Fibroblast of lung (primary cell): ENCODE measurements at regions not wholly inside any gene's neighbourhood (a gene's known extent, or its start where the extent isn't known, plus 50 kb on each side); places are given as distances from the start of the nearest gene placed in this dataset.
A peak's percentile ranks its signal among the peaks of the same experiment; 100 is the strongest.

ENCODE experiments used
- DNase-seq, 2 donors: peaks; one replicate each; pipeline versions ENCODE4 v3.0.0 to v3.0.0-alpha.2; 2010; ENCODE audit warnings: low read depth in 2 of 2
- H2AFZ ChIP-seq: 2 replicates; pipeline ENCODE4 v1.5.1; 2012; ENCODE audit warnings: low read length, control low read depth, inconsistent platforms
- H3K27ac ChIP-seq: 2 replicates; pipeline ENCODE4 v1.5.1; 2011; ENCODE audit warnings: low read length, control low read depth; ENCODE audit not compliant: insufficient read depth
- H3K27me3 ChIP-seq: 2 replicates; pipeline ENCODE4 v1.5.1; 2011; ENCODE audit warnings: mild to moderate bottlenecking, low read length; ENCODE audit not compliant: control insufficient read depth, insufficient read depth
- H3K36me3 ChIP-seq: 2 replicates; pipeline ENCODE4 v1.5.1; 2011; ENCODE audit warnings: low read length; ENCODE audit not compliant: control insufficient read depth, insufficient read depth
- H3K4me1 ChIP-seq: 2 replicates; pipeline ENCODE4 v1.5.1; 2011; ENCODE audit warnings: low read length; ENCODE audit not compliant: control insufficient read depth, insufficient read depth; ENCODE audit errors: extremely low read depth
- H3K4me2 ChIP-seq: 2 replicates; pipeline ENCODE4 v1.5.1; 2011; ENCODE audit warnings: low read length, control low read depth; ENCODE audit not compliant: insufficient read depth; ENCODE audit errors: extremely low read depth
- H3K4me3 ChIP-seq, 4 experiments: fragments of 200-600 bp in 1 of 4; sonication (generic) in 1 of 4; replicated peaks in 1 of 4; 2 replicates each; pipeline ENCODE4 v1.5.1; 2011 to 2016; ENCODE audit warnings: low read length in 4 of 4, low read depth in 3 of 4, mild to moderate bottlenecking in 3 of 4, control low read depth in 2 of 4, inconsistent platforms in 1 of 4, mixed read lengths in 1 of 4; ENCODE audit not compliant: insufficient read depth in 1 of 4; ENCODE audit errors: control extremely low read depth in 1 of 4
- H3K79me2 ChIP-seq: 2 replicates; pipeline ENCODE4 v1.5.1; 2012; ENCODE audit warnings: mild to moderate bottlenecking, low read length, inconsistent platforms; ENCODE audit not compliant: control insufficient read depth, insufficient read depth
- H3K9ac ChIP-seq: 2 replicates; pipeline ENCODE4 v1.5.1; 2011; ENCODE audit warnings: mild to moderate bottlenecking, low read length, control low read depth; ENCODE audit not compliant: insufficient read depth
- H3K9me3 ChIP-seq: 2 replicates; pipeline ENCODE4 v1.5.1; 2012; ENCODE audit warnings: low read depth, low read length; ENCODE audit not compliant: control insufficient read depth, insufficient read depth
- H4K20me1 ChIP-seq: 2 replicates; pipeline ENCODE4 v1.5.1; 2011; ENCODE audit warnings: low read length; ENCODE audit not compliant: control insufficient read depth, insufficient read depth; ENCODE audit errors: extremely low read depth
- EZH2 ChIP-seq: IDR thresholded peaks from 2 replicates; pipeline ENCODE4 v1.5.1; 2012; ENCODE audit warnings: low read length, control low read depth, mild to moderate bottlenecking; ENCODE audit errors: missing control alignments
- TF ChIP-seq, protein P1 (sequence below), 2 donors: IDR thresholded peaks in 1 of 2; conservative IDR thresholded peaks in 1 of 2; 1 replicate in 1 of 2; 2 replicates in 1 of 2; pipeline ENCODE4 v1.5.1; 2011 to 2012; ENCODE audit warnings: low read length in 2 of 2, control low read depth in 1 of 2, inconsistent platforms in 1 of 2, low read depth in 1 of 2, mild to moderate bottlenecking in 1 of 2

DNA sequence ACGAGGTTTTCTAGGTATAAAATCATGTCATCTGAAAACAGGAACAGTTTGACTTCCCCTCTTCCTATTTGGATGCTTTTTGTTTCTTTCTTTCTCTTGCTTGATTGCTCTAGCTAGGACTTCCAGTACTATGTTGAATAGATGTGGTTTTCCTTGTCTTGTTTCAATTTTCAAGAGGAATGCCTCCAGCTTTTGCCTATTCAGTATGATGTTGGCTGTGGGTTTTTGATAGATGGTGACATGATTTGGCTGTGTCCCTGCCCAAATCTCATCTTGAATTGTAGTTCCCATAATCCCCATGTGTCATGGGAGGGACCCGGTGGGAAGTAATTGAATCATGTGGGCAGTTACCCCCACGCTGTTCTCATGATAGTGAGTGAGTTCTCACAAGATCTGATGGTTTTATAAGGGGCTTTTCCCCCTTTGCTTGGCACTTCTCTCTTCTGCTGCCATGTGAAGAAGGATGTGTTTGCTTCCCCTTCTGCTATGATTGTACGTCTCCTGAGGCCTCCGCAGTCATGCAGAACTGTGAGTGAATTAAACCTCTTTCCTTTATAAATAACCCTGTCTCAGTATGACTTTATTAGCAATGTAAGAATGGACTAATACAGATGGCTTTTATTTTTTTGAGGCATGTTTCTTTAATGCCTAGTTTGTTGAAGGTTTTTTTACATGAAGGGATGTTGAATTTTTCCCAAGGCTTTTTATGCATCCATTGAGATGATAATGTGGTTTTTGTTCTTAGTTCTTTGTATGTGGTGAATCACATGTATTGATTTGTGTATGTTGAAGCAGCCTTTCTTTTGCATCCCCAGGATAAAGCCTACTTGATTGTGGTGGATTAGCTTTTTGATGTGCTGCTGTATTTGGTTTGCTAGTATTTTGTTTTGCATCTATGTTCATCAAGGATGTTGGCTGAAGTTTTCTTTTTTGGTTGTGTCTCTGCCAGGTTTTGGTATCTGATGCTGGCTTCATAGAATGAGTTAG is 239.1 kb downstream of the THBS2 start:
- no peaks in the 10 kb centered on the region for H3K4me1 ChIP-seq
- DNase-seq, result peak in 1 of 2 donors; percentile 55
- H3K4me2 ChIP-seq, result no peak overlapping the region
- H3K27ac ChIP-seq, result no peak overlapping the region
- H3K4me3 ChIP-seq, result no peak overlapping the region
- no peaks in the 10 kb centered on the region for H3K27me3 ChIP-seq
- H3K9ac ChIP-seq, result no peak overlapping the region
- H4K20me1 ChIP-seq, result no peaks in the 10 kb centered on the region
- no peaks in the 10 kb centered on the region for H3K9me3 ChIP-seq
- no peaks in the 10 kb centered on the region for H3K36me3 ChIP-seq
- H2AFZ ChIP-seq, result no peak overlapping the region
- no peaks in the 10 kb centered on the region for H3K79me2 ChIP-seq
- TF ChIP-seq, protein P1, sequence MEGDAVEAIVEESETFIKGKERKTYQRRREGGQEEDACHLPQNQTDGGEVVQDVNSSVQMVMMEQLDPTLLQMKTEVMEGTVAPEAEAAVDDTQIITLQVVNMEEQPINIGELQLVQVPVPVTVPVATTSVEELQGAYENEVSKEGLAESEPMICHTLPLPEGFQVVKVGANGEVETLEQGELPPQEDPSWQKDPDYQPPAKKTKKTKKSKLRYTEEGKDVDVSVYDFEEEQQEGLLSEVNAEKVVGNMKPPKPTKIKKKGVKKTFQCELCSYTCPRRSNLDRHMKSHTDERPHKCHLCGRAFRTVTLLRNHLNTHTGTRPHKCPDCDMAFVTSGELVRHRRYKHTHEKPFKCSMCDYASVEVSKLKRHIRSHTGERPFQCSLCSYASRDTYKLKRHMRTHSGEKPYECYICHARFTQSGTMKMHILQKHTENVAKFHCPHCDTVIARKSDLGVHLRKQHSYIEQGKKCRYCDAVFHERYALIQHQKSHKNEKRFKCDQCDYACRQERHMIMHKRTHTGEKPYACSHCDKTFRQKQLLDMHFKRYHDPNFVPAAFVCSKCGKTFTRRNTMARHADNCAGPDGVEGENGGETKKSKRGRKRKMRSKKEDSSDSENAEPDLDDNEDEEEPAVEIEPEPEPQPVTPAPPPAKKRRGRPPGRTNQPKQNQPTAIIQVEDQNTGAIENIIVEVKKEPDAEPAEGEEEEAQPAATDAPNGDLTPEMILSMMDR (conservative IDR thresholded peaks at IDR 0.05 in 1 of 2, IDR thresholded peaks at IDR 0.05 in 1 of 2; ENCODE audit: low read depth in 1 of 2, low read length in 2 of 2), result no peak
- TF ChIP-seq EZH2, result no peak

GRCh38 chr6:169009628-169010027 is 244.0 kb downstream of the THBS2 start:
- no peaks in the 10 kb centered on the region for H3K27me3 ChIP-seq

GRCh38 chr6:169008641-169009257 is 244.9 kb downstream of the THBS2 start:
- Histone ChIP-seq H3K27ac (no peak overlapping the region), H2AFZ (no peak overlapping the region), H4K20me1 (no peaks in the 10 kb centered on the region), H3K9ac (no peak overlapping the region), H3K4me2 (no peak overlapping the region), H3K79me2 (no peaks in the 10 kb centered on the region), H3K27me3 (no peaks in the 10 kb centered on the region), H3K9me3 (no peaks in the 10 kb centered on the region), H3K4me3 (no peak overlapping the region), H3K36me3 (no peaks in the 10 kb centered on the region), H3K4me1 (no peaks in the 10 kb centered on the region)
- DNase-seq, result peak; percentile 10 to 34
- TF ChIP-seq, protein P1 (conservative IDR thresholded peaks at IDR 0.05 in 1 of 2, IDR thresholded peaks at IDR 0.05 in 1 of 2; ENCODE audit: low read depth in 1 of 2, low read length in 2 of 2), result no peak
- TF ChIP-seq EZH2, result no peak

More at GRCh38 chr6:169009628-169010027, 244.0 kb downstream of the THBS2 start:
- TF ChIP-seq, protein P1 (conservative IDR thresholded peaks at IDR 0.05 in 1 of 2, IDR thresholded peaks at IDR 0.05 in 1 of 2; ENCODE audit: low read depth in 1 of 2, low read length in 2 of 2), result no peak
- TF ChIP-seq EZH2, result no peak
- no peak overlapping the region for H3K9ac ChIP-seq
- H3K27ac ChIP-seq, result no peak overlapping the region
- H3K9me3 ChIP-seq, result no peaks in the 10 kb centered on the region
- H3K4me2 ChIP-seq, result no peak overlapping the region
- no peak for DNase-seq
- H3K4me3 ChIP-seq, result no peak overlapping the region
- H2AFZ ChIP-seq, result no peak overlapping the region
- H3K79me2 ChIP-seq, result no peaks in the 10 kb centered on the region
- H3K4me1 ChIP-seq, result no peaks in the 10 kb centered on the region
- H4K20me1 ChIP-seq, result no peaks in the 10 kb centered on the region
- H3K36me3 ChIP-seq, result no peaks in the 10 kb centered on the region
